T-helper 2 cell treated with Interferon-gamma antibody and Interleukin-4, amounts not matched to agents 100 ng/mL and 5 ng/mL, for 36 hours (primary cell): ENCODE measurements at regions not wholly inside any gene's neighbourhood (a gene's known extent, or its start where the extent isn't known, plus 50 kb on each side); places are given as distances from the start of the nearest gene placed in this dataset.
"Not testable (repeated sequence)": the region's sequence is repeated elsewhere in the genome, so short reads cannot be mapped to it uniquely, and the experiment has no call there.

Experiments used
- intact Hi-C: fragments of 100-400 bp; cut with micrococcal nuclease; formaldehyde crosslinking; loops from one replicate; pipeline ENCODE4 v1.15.1; 2023

DNA sequence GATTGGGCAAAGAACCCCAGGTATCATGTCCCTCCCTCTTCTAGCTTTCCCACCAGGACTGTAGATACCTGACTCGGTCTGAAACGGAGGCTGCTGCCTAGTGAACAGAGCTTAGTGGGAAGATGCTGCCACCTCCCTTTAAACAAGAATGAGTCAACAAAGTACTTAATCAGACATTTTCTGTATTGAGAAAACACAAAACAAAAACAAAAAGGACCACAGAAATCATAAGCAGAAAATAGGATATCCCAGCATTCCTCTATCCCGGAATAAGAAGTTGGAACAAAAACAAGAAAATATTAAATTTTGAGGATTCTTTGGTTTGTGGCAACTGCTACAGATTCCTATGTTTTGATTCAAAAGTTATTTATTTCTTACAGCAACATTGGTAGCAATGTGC lies 51.7 kb upstream of the COL8A1 start:
- intact Hi-C loops = no loop called here

- intact Hi-C loops = no loop called here
Measured at GRCh38 chr3:99579965-99580364, 58.4 kb upstream of the COL8A1 start.

- intact Hi-C loops = no loop called here
Measured at GRCh38 chr3:99579246-99579645, 59.1 kb upstream of the COL8A1 start.

DNA sequence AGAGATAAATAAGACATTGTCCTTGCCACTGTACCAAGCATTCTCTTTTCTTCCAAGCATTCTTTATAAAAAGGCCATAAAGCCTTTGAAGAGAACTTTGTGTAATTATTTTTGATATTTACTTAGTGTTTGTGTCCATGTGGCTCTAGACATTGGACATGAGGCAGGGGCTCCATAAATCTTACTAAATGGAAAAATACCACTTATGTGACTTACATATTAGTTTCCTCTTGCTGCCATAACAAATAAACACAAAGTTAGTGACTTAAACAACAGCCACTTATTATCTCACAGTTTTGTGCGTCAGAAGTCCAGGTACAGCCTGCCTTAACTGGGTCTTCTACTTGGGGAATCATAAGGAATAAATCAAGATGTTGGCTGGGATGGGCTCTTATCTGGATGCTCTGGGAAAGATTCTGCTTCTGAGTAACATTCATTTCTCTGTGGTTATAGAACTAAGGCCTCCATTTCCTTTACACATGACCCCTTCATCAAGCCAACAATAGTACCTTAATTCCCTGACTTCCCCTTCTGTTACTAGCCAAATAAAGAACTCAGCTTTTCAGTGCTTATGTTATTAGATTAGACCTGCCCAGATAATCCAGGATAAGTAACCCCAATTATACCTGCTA lies 59.9 kb upstream of the COL8A1 start:
- intact Hi-C loops = no loop called here

DNA sequence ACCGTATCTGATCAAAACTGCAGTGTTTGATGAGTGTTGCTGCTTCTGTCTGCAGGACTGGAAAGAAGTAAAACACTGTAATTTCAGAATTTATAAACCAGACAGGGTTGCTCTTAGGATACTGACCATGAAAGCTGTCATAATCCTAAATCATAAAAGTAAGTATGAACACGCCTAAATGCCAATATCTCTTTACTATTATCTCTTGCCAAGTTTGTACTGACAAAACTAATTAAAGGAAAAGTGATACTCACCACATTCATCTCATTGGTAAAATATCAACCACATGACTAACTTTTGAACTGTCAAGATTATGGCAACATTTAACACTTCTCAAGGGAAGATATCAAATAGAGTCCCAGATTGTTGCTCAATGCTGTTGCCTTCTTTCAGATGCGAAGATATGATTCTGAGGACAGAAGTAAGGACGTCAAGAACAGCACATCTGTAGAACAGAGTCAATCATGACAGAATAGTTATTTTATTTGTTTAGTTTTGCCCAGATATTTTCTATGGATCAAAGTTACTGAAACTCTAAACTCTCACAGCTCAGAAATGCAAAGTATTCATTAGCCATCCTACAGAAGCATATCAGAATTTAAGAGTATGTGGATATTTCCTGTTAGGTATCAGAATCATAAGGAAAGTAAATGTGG lies 61.4 kb upstream of the COL8A1 start:
- intact Hi-C loops = no loop called here

DNA sequence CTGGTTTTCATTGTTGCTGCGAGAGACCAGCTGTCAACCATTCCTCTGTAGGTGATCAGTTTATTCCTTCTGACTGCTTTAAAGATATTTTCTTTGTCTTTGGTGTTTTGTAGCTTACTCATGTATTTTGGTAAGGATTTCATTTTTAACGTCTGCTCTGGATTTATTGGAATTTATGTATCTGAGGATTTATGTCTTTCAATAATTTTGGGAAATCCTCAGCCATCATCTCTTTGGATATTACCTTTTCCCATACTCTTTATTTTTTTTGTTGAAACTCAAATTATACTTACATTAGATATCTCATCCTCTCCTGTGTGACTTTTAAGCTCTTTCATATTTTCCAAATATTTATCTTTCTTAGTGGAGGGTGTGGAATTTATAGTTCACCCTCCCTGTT lies 62.7 kb upstream of the COL8A1 start:
- intact Hi-C loops = no loop called here

- intact Hi-C loops = no loop called here
Measured at GRCh38 chr3:99570061-99570460, 68.3 kb upstream of the COL8A1 start.

GRCh38 chr3:99568663-99569335 lies 69.6 kb upstream of the COL8A1 start:
- intact Hi-C loops = no loop called here

- intact Hi-C loops = no loop called here
Measured at GRCh38 chr3:99565331-99565730, 73.1 kb upstream of the COL8A1 start.

- intact Hi-C loops = no loop called here
Measured at GRCh38 chr3:99562990-99563607, 75.3 kb upstream of the COL8A1 start.

GRCh38 chr3:99562138-99562537 lies 76.3 kb upstream of the COL8A1 start:
- intact Hi-C loops = no loop called here

GRCh38 chr3:99561056-99561455 lies 77.3 kb upstream of the COL8A1 start:
- intact Hi-C loops = no loop called here

GRCh38 chr3:99559196-99559595 lies 79.2 kb upstream of the COL8A1 start:
- intact Hi-C loops = no loop called here

- intact Hi-C loops = not testable (repeated sequence)
Measured at GRCh38 chr3:99555885-99556284, 82.5 kb upstream of the COL8A1 start.

GRCh38 chr3:99551520-99551919 lies 86.9 kb upstream of the COL8A1 start:
- intact Hi-C loops = no loop called here

GRCh38 chr3:99549957-99550603 lies 88.3 kb upstream of the COL8A1 start:
- intact Hi-C loops = no loop called here

DNA sequence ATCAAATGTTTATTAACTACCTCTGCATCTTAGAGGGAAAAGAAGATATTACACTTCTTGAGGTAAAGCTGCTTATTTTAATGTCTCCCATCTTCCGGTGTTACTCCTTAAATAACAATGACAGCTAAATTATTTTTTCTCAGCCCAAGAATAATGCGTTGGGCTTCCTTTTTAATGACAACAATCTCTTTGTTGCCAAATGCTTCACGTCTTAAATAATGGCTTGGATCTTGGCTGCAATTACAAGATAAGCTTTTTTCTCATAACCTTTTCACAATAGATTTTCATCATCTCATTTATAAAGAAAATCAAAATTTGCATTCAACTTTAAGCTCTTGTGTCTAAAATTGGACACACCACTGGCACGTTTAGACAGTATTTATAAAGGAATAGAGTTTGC lies 89.2 kb upstream of the COL8A1 start:
- intact Hi-C loops = no loop called here

- intact Hi-C loops = no loop called here
Measured at GRCh38 chr3:99548674-99549073, 89.7 kb upstream of the COL8A1 start.

GRCh38 chr3:99545941-99546580 lies 92.3 kb upstream of the COL8A1 start:
- intact Hi-C loops = no loop called here

DNA sequence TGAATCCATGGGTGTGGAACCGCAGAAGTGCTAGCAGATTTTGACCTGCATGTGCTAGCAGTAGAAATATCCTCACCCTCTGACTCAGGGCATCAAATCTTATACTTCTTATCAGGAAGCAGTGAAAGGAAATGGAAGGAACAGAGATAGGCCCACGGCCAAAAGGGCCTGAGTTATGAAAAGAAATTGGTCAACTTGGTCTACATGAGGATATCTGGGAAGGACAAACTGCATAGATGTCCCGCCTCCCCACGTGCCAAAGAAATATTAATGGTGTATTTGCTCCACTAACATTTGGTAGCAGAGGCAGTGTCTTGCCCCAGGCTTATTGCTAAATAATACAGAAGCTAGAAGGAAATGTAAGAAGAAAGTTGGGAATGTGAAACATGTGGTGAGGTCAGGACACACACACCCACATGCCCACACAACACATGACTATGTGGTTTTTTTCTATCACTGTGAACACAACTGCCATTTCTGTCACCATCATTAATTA lies 93.6 kb upstream of the COL8A1 start:
- intact Hi-C loops = no loop called here

DNA sequence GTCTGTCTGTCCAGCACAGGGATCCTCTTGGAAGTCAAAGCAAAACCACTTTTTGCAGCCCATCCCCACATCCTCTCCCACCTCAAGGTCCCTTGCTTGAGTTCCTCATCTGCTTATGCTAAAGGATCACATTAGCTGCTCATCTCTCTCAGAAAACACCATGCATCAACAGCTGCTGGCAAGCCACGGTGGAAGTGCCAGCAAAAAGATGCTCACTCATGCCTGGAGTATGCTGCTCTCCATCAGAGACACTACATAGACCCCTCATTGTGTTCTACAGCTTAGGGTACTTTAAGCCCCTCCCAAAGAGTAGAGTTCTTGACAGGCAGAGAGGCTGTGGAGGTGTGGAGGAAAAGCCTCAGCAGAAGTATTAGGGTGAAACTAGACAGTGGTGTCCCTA lies 94.6 kb upstream of the COL8A1 start:
- intact Hi-C loops = no loop called here
